Activated CD4-positive, alpha-beta T cell treated with anti-CD3 and anti-CD28 coated beads, Interleukin-2, amount 50 U/mL, for 16 hours (primary cell): ENCODE measurements at regions not wholly inside any gene's neighbourhood (a gene's known extent, or its start where the extent isn't known, plus 50 kb on each side); places are given as distances from the start of the nearest gene placed in this dataset.
"Not testable (repeated sequence)": the region's sequence is repeated elsewhere in the genome, so short reads cannot be mapped to it uniquely, and the experiment has no call there.

Experiments used
- DNase-seq: peaks from one replicate; pipeline ENCODE4 v3.0.0-alpha.2; 2020

- peak; percentile 65 for DNase-seq
These were observed 91.2 kb upstream of the MPP7 start for GRCh38 chr10:28393956-28394568.

GRCh38 chr10:28396331-28396730 is 93.5 kb upstream of the MPP7 start:
- DNase-seq: no peak

GRCh38 chr10:28397229-28397628 is 94.4 kb upstream of the MPP7 start:
- DNase-seq: no peak

- no peak for DNase-seq
These were observed 97.3 kb upstream of the MPP7 start for GRCh38 chr10:28400176-28400575.

- no peak for DNase-seq
These were observed 97.8 kb upstream of the MPP7 start for GRCh38 chr10:28400681-28401080.

GRCh38 chr10:28402611-28403073 is 99.8 kb upstream of the MPP7 start:
- not testable (repeated sequence) for DNase-seq

GRCh38 chr10:28403090-28403489 is 100.2 kb upstream of the MPP7 start:
- DNase-seq: no peak

- DNase-seq: no peak
These were observed 105.4 kb upstream of the MPP7 start for GRCh38 chr10:28408237-28408777.

GRCh38 chr10:28410420-28411135 is 107.7 kb upstream of the MPP7 start:
- DNase-seq: no peak

- DNase-seq: no peak
These were observed 108.2 kb upstream of the MPP7 start for GRCh38 chr10:28411136-28411460.

GRCh38 chr10:28411648-28412047 is 108.8 kb upstream of the MPP7 start:
- peak; percentile 81 for DNase-seq

- DNase-seq: no peak
These were observed 114.8 kb upstream of the WAC start for GRCh38 chr10:28418069-28418468.

- no peak for DNase-seq
These were observed 107.5 kb upstream of the WAC start for GRCh38 chr10:28425422-28425821.

GRCh38 chr10:28426392-28427159 is 106.3 kb upstream of the WAC start:
- no peak for DNase-seq

GRCh38 chr10:28427376-28427775 is 105.5 kb upstream of the WAC start:
- no peak for DNase-seq

GRCh38 chr10:28429045-28429444 is 103.9 kb upstream of the WAC start:
- DNase-seq: no peak

GRCh38 chr10:28429573-28430216 is 103.2 kb upstream of the WAC start:
- DNase-seq: no peak

- DNase-seq: no peak
These were observed 101.8 kb upstream of the WAC start for GRCh38 chr10:28431139-28431538.

GRCh38 chr10:28432210-28432676 is 100.7 kb upstream of the WAC start:
- DNase-seq: peak; percentile 26

GRCh38 chr10:28434063-28434462 is 98.9 kb upstream of the WAC start:
- DNase-seq: no peak

GRCh38 chr10:28442403-28442802 is 90.5 kb upstream of the WAC start:
- DNase-seq: no peak

- DNase-seq: no peak
These were observed 88.9 kb upstream of the WAC start for GRCh38 chr10:28444031-28444430.

GRCh38 chr10:28445516-28445915 is 87.4 kb upstream of the WAC start:
- DNase-seq: no peak
